HCT116 (cell line): ENCODE measurements at regions not wholly inside any gene's neighbourhood (a gene's known extent, or its start where the extent isn't known, plus 50 kb on each side); places are given as distances from the start of the nearest gene placed in this dataset.

Experiments used
- ATAC-seq: fragments of 200-7000 bp; cut with Tn5 transposase; 2 replicates; pipeline ENCODE4 v1.9.1; 2020; ENCODE audit warnings: mild to moderate bottlenecking, moderate library complexity
- BruUV-seq: library from RNA; stranded (reverse); fragments of 400-500 nt; replicated peaks from 2 replicates; lab custom pipeline; 2021; lab: Mats Ljungman, UMichigan
- CTCF ChIA-PET: fragments of 300-600 bp; sonication (Branson Sonifier 250); formaldehyde crosslinking; loops from one replicate; lab custom pipeline; 2021; ENCODE audit warnings: antibody characterized with exemption; lab: Charles Lee
- POLR2A ChIA-PET: fragments of 300-600, 350-600 bp; sonication (Branson Sonifier 250); formaldehyde crosslinking; loops from one replicate; lab custom pipeline; 2021; ENCODE audit warnings: antibody characterized with exemption; lab: Charles Lee
- RAD21 ChIA-PET, 2 experiments: fragments of 300-600 bp; sonication (Branson Sonifier 250); formaldehyde crosslinking; loops; one replicate each; lab custom pipeline; 2023; ENCODE audit warnings: low total read pairs in 2 of 2; ENCODE audit not compliant: uncharacterized antibody in 2 of 2, unreplicated experiment in 2 of 2, low non-redundant PET in 1 of 2; lab: Charles Lee
- DNase-seq: peaks from one replicate; pipeline ENCODE4 v3.0.0-alpha.2; 2010; ENCODE audit warnings: low read depth, low spot score
- H2AFZ ChIP-seq: fragments of 200-600 bp; shearing (Covaris generic), sonication (generic); 2 replicates; pipeline ENCODE4 v1.6.1; 2017; ENCODE audit warnings: low read depth, mixed run types, mixed read lengths, antibody characterized with exemption, low read length; ENCODE audit not compliant: poor library complexity, severe bottlenecking
- H3K27ac ChIP-seq: 2 replicates; pipeline ENCODE4 v1.5.1; 2012; ENCODE audit warnings: low read depth, low read length
- H3K27me3 ChIP-seq: fragments of 200-600 bp; sonication (generic); 2 replicates; pipeline ENCODE4 v1.6.1; 2016; ENCODE audit warnings: mixed run types, low read length, mixed read lengths; ENCODE audit not compliant: insufficient read depth
- H3K36me3 ChIP-seq, 2 experiments: fragments of 200-500 bp in 1 of 2; fragments of 200-600 bp in 1 of 2; sonication (Bioruptor generic) in 1 of 2; sonication (generic) in 1 of 2; 2 replicates each; pipeline versions ENCODE4 v1.5.1 to v1.6.1; 2014 to 2016; ENCODE audit warnings: low read length in 2 of 2, inconsistent platforms in 1 of 2, mixed read lengths in 1 of 2, mixed run types in 1 of 2; ENCODE audit not compliant: insufficient read depth in 2 of 2, control insufficient read depth in 1 of 2
- H3K4me1 ChIP-seq, 2 experiments: fragments of 200-600 bp in 1 of 2; sonication (generic) in 1 of 2; 2 replicates each; pipeline versions ENCODE4 v1.5.1 to v1.6.1; 2012 to 2017; ENCODE audit warnings: low read length in 2 of 2, inconsistent platforms in 1 of 2, mild to moderate bottlenecking in 1 of 2, mixed read lengths in 1 of 2, mixed run types in 1 of 2, moderate library complexity in 1 of 2; ENCODE audit not compliant: insufficient read depth in 2 of 2, control insufficient read depth in 1 of 2
- H3K4me2 ChIP-seq: fragments of 200-600 bp; sonication (generic); 2 replicates; pipeline ENCODE4 v1.6.1; 2017; ENCODE audit warnings: mixed run types, low read length, mixed read lengths
- H3K4me3 ChIP-seq, 2 experiments: fragments of 200-600 bp in 1 of 2; sonication (generic) in 1 of 2; replicated peaks in 1 of 2; 2 replicates each; pipeline ENCODE4 v1.5.1; 2011 to 2016; ENCODE audit warnings: low read length in 2 of 2, control low read depth in 1 of 2, low read depth in 1 of 2, mild to moderate bottlenecking in 1 of 2, mixed read lengths in 1 of 2, mixed run types in 1 of 2
- H3K79me2 ChIP-seq: fragments of 200-600 bp; sonication (generic); 2 replicates; pipeline ENCODE4 v1.6.1; 2017; ENCODE audit warnings: mild to moderate bottlenecking, mixed run types, low read length, moderate library complexity, mixed read lengths; ENCODE audit not compliant: insufficient read depth
- H3K9ac ChIP-seq: fragments of 200-600 bp; sonication (generic); 2 replicates; pipeline ENCODE4 v1.6.1; 2016; ENCODE audit warnings: low read length, mixed read lengths
- H3K9me2 ChIP-seq: fragments of 200-600 bp; sonication (generic), shearing (Covaris generic); 2 replicates; pipeline ENCODE4 v1.6.1; 2017; ENCODE audit warnings: mixed run types, mild to moderate bottlenecking, moderate library complexity; ENCODE audit not compliant: insufficient read depth
- H3K9me3 ChIP-seq, 2 experiments: fragments of 200-500 bp in 1 of 2; fragments of 200-600 bp in 1 of 2; sonication (Bioruptor generic) in 1 of 2; sonication (generic) in 1 of 2; 2 replicates each; pipeline ENCODE4 v1.6.1; 2014 to 2017; ENCODE audit warnings: low read length in 2 of 2, mixed read lengths in 2 of 2, inconsistent platforms in 1 of 2, low read depth in 1 of 2, mild to moderate bottlenecking in 1 of 2, mixed run types in 1 of 2, moderate library complexity in 1 of 2; ENCODE audit not compliant: control insufficient read depth in 1 of 2, insufficient read depth in 1 of 2
- H4K20me1 ChIP-seq: fragments of 200-600 bp; sonication (generic), shearing (Covaris generic); 2 replicates; pipeline ENCODE4 v1.6.1; 2017; ENCODE audit warnings: mixed run types, mild to moderate bottlenecking, moderate library complexity; ENCODE audit not compliant: insufficient read depth
- CBX3 ChIP-seq: IDR thresholded peaks from 2 replicates; pipeline ENCODE4 v1.6.1; 2012; ENCODE audit warnings: low read depth
- CTCF ChIP-seq, 3 experiments: fragments of 200-600 bp in 1 of 3; sonication (generic) in 1 of 3; IDR thresholded peaks in 2 of 3; conservative IDR thresholded peaks in 1 of 3; 2 replicates each; pipeline ENCODE4 v1.5.1; 2012 to 2017; ENCODE audit warnings: low read depth in 2 of 3, low read length in 2 of 3, antibody characterized with exemption in 1 of 3, borderline replicate concordance in 1 of 3, control low read depth in 1 of 3, mild to moderate bottlenecking in 1 of 3, mixed read lengths in 1 of 3, mixed run types in 1 of 3, moderate library complexity in 1 of 3; ENCODE audit not compliant: insufficient read depth in 1 of 3
- ELF1 ChIP-seq: IDR thresholded peaks from 2 replicates; pipeline ENCODE4 v1.6.1; 2012; ENCODE audit warnings: low read depth, borderline replicate concordance
- EZH2 ChIP-seq: fragments of 200-600 bp; sonication (generic); IDR thresholded peaks from 2 replicates; pipeline ENCODE4 v1.6.1; 2017; ENCODE audit warnings: antibody characterized with exemption, mixed run types
- FOSL1 ChIP-seq: IDR thresholded peaks from 2 replicates; pipeline ENCODE4 v1.6.1; 2012; ENCODE audit warnings: low read depth
- MAX ChIP-seq: IDR thresholded peaks from 2 replicates; pipeline ENCODE4 v1.6.1; 2012
- REST ChIP-seq: IDR thresholded peaks from 2 replicates; pipeline ENCODE4 v1.6.1; 2012; ENCODE audit warnings: low read depth
- ZNF274 ChIP-seq: fragments of 200-500 bp; sonication (Bioruptor generic); IDR thresholded peaks from 2 replicates; pipeline ENCODE4 v1.6.1; 2014; ENCODE audit warnings: mild to moderate bottlenecking, low read depth, low read length, inconsistent platforms
- intact Hi-C: fragments of 100-400 bp; cut with micrococcal nuclease; formaldehyde crosslinking; loops from 2 replicates; pipeline ENCODE4 v1.10.0; 2022

GRCh38 chr2:225787497-225787896 is 388.0 kb downstream of the NYAP2 start (continued):
- TF ChIP-seq REST (no peak), ZNF274 (no peak), MAX (no peak), EZH2 (no peak), FOSL1 (no peak)

GRCh38 chr2:225781991-225782390 is 382.5 kb downstream of the NYAP2 start:
- intact Hi-C loops: no loop called here
- H4K20me1 ChIP-seq: no peaks in the 10 kb centered on the region
- ATAC-seq: no peak
- H3K27ac ChIP-seq: no peak overlapping the region
- no peaks in the 10 kb centered on the region for H3K79me2 ChIP-seq
- ChIA-PET RAD21 (no interaction called here), CTCF (no interaction called here), POLR2A (no interaction called here)
- H3K4me1 ChIP-seq: no peaks in the 10 kb centered on the region
- H3K36me3 ChIP-seq: no peaks in the 10 kb centered on the region
- BruUV-seq: no TSS peak
- no peaks in the 10 kb centered on the region for H3K9me3 ChIP-seq
- no peak overlapping the region for H3K9ac ChIP-seq
- peaks cover 3% of the 10 kb centered on the region; the same call in 1 of the 2 replicates for H3K9me2 ChIP-seq
- H3K27me3 ChIP-seq: no peaks in the 10 kb centered on the region
- no peak for DNase-seq
- TF ChIP-seq ELF1 (no peak), CTCF (IDR thresholded peaks at IDR 0.05 in 2 of 3, conservative IDR thresholded peaks at IDR 0.05 in 1 of 3; ENCODE audit: borderline replicate concordance in 1 of 3, insufficient read depth in 1 of 3, low read depth in 2 of 3, low read length in 2 of 3) (no peak), CBX3 (no peak)
- no peak overlapping the region for H2AFZ ChIP-seq
- H3K4me3 ChIP-seq: no peak overlapping the region
- H3K4me2 ChIP-seq: no peak overlapping the region
